ENCODE measurements at regions not wholly inside any gene's neighbourhood (a gene's known extent, or its start where the extent isn't known, plus 50 kb on each side); places are given as distances from the start of the nearest gene placed in this dataset.

DNA sequence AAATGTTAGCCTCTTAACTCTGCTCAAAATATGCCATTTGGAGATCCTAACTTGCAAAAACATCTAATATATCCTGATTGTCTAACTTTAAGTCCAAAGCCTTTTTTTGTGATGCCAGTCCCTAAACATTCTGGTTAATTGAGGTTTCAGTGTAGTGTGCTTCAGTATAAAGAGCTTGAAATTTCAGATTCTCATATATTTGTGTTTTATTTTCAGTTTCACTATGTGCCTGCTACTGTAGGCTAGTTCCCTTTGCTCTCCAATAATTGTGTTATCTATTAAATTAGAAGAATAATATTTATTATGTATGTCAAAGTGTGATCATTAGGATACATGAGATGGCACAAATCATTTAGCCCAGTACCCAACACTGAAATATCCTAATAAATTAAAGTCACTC lies 1361.2 kb downstream of the XPNPEP1 start:
- H3K4me1 ChIP-seq = no peaks in the 10 kb centered on the region
- intact Hi-C loops (cut with DNase I) = no loop called here
- H3K9me3 ChIP-seq = no peaks in the 10 kb centered on the region
- no peak overlapping the region for H3K4me3 ChIP-seq
- DNase-seq = no peak
- no peak overlapping the region for H3K9ac ChIP-seq (ENCODE audit: low read depth in 2 of 2, low read length in 2 of 2)
- no peaks in the 10 kb centered on the region for H3K27me3 ChIP-seq
- no peak for TF ChIP-seq CTCF (IDR thresholded peaks at IDR 0.05)
- no peaks in the 10 kb centered on the region for H3K36me3 ChIP-seq
- no peak overlapping the region for H3K27ac ChIP-seq

- Histone ChIP-seq H3K4me3 (no peak overlapping the region), H3K9me3 (no peaks in the 10 kb centered on the region), H3K27ac (no peak overlapping the region), H3K36me3 (no peaks in the 10 kb centered on the region), H3K4me1 (no peaks in the 10 kb centered on the region), H3K27me3 (no peaks in the 10 kb centered on the region), H3K9ac (ENCODE audit: low read depth in 2 of 2, low read length in 2 of 2) (no peak overlapping the region)
- TF ChIP-seq CTCF (IDR thresholded peaks at IDR 0.05) = no peak
- intact Hi-C loops (cut with DNase I) = no loop called here
- no peak for DNase-seq
Observed at GRCh38 chr10:108561649-108562048, 1361.7 kb downstream of the XPNPEP1 start.

GRCh38 chr10:108560488-108560887 lies 1362.8 kb downstream of the XPNPEP1 start:
- intact Hi-C loops (cut with DNase I) = no loop called here
- no peak for DNase-seq
- H3K27me3 ChIP-seq = no peaks in the 10 kb centered on the region
- H3K27ac ChIP-seq = no peak overlapping the region
- H3K4me1 ChIP-seq = no peaks in the 10 kb centered on the region
- no peaks in the 10 kb centered on the region for H3K36me3 ChIP-seq
- no peak for TF ChIP-seq CTCF (IDR thresholded peaks at IDR 0.05)
- no peaks in the 10 kb centered on the region for H3K9me3 ChIP-seq
- no peak overlapping the region for H3K4me3 ChIP-seq
- H3K9ac ChIP-seq (ENCODE audit: low read depth in 2 of 2, low read length in 2 of 2) = no peak overlapping the region

- Histone ChIP-seq H3K27me3 (no peaks in the 10 kb centered on the region), H3K9ac (ENCODE audit: low read depth in 2 of 2, low read length in 2 of 2) (no peak overlapping the region), H3K27ac (no peak overlapping the region), H3K4me1 (no peaks in the 10 kb centered on the region), H3K36me3 (no peaks in the 10 kb centered on the region), H3K9me3 (no peaks in the 10 kb centered on the region), H3K4me3 (no peak overlapping the region)
- no peak for TF ChIP-seq CTCF (IDR thresholded peaks at IDR 0.05)
- DNase-seq = no peak
- intact Hi-C loops (cut with DNase I) = no loop called here
Observed at GRCh38 chr10:108556186-108556585, 1367.1 kb downstream of the XPNPEP1 start.

DNA sequence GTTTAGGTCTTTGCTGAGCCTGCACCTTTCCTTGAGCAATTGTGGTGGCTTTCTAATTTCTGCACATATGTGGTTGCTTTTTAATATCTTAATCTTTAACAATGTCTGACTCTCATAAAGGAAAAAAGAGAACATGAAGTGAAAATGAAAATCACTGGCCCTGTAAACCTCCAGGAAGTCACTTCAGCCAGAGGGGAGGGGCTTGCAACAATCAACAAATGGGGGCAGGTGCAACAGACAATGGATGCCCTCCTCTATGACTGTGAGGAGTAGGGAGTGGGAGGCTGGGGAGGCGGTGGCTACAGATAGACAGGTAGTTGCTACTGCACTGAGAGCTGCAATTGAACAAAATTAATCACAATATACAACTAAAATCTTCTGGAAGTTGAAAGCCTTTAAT lies 1377.4 kb downstream of the XPNPEP1 start:
- Histone ChIP-seq H3K27ac (no peak overlapping the region), H3K9ac (ENCODE audit: low read depth in 2 of 2, low read length in 2 of 2) (no peak overlapping the region), H3K27me3 (no peaks in the 10 kb centered on the region), H3K9me3 (no peaks in the 10 kb centered on the region), H3K4me1 (no peaks in the 10 kb centered on the region), H3K4me3 (no peak overlapping the region), H3K36me3 (no peaks in the 10 kb centered on the region)
- intact Hi-C loops (cut with DNase I) = loop anchor here (10.0 kb wide), 2 partner anchors 1841 to 1921 kb away; no protein-coding TSS in a partner anchor
- TF ChIP-seq CTCF (IDR thresholded peaks at IDR 0.05) = no peak
- no peak for DNase-seq

Measured in colonic mucosa (tissue), 4 donors.